C4-2B (cell line): ENCODE measurements at regions not wholly inside any gene's neighbourhood (a gene's known extent, or its start where the extent isn't known, plus 50 kb on each side); places are given as distances from the start of the nearest gene placed in this dataset.

ENCODE experiments used
- H3K27ac ChIP-seq: fragments of 450-650 bp; 2 replicates; pipeline ENCODE4 v1.5.1; 2017
- CTCF ChIP-seq: fragments of 450-650 bp; conservative IDR thresholded peaks from 2 replicates; pipeline ENCODE4 v1.5.1; 2017; ENCODE audit warnings: mild to moderate bottlenecking
- ZFX ChIP-seq: fragments of 450-650 bp; IDR thresholded peaks from 2 replicates; pipeline ENCODE4 v1.6.1; 2017

- TF ChIP-seq CTCF: no peak
- TF ChIP-seq ZFX: no peak
- H3K27ac ChIP-seq: no peak overlapping the region
Observed at GRCh38 chr10:8752146-8752843, 697.8 kb downstream of the GATA3 start.

GRCh38 chr10:8758029-8758428, 703.5 kb downstream of the GATA3 start:
- H3K27ac ChIP-seq: no peak overlapping the region
- no peak for TF ChIP-seq CTCF
- no peak for TF ChIP-seq ZFX

GRCh38 chr10:8766899-8767298, 712.4 kb downstream of the GATA3 start:
- no peak overlapping the region for H3K27ac ChIP-seq

GRCh38 chr10:8767591-8767990, 713.1 kb downstream of the GATA3 start:
- TF ChIP-seq ZFX (no peak), CTCF (no peak)
- no peak overlapping the region for H3K27ac ChIP-seq

More at GRCh38 chr10:8766899-8767298, 712.4 kb downstream of the GATA3 start:
- TF ChIP-seq CTCF (no peak), ZFX (no peak)

- H3K27ac ChIP-seq: no peak overlapping the region
- TF ChIP-seq ZFX (no peak), CTCF (no peak)
Observed at GRCh38 chr10:8768341-8768740, 713.9 kb downstream of the GATA3 start.

GRCh38 chr10:8768852-8769251, 714.4 kb downstream of the GATA3 start:
- H3K27ac ChIP-seq: no peak overlapping the region
- TF ChIP-seq CTCF (no peak), ZFX (no peak)

- no peak overlapping the region for H3K27ac ChIP-seq
- no peak for TF ChIP-seq ZFX
- no peak for TF ChIP-seq CTCF
Observed at GRCh38 chr10:8776926-8777622, 722.6 kb downstream of the GATA3 start.
